ENCODE measurements at regions not wholly inside any gene's neighbourhood (a gene's known extent, or its start where the extent isn't known, plus 50 kb on each side); places are given as distances from the start of the nearest gene placed in this dataset.

DNA sequence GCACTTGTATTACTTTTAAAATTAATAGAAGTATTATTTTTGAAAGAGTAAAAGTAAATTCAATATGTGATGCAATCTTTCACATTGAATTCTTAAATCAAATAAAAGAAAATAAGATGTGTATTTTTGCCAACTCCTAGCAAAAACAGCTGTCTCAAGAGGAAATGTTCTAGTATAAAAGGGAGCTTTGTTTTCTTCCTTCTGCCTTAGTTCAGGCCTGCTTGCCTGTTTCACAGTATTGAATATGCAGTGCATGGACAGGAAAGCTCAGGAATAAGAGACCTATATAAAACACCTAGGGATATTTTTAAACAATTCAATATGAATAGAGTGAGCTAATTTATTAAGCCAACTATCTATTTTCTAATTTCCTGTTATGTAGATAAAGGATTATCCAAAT lies 294.8 kb upstream of the G2E3 start:
- no peak overlapping the region for H3K27ac ChIP-seq
- H3K4me3 ChIP-seq = no peak overlapping the region
- H3K36me3 ChIP-seq = no peaks in the 10 kb centered on the region
- no peaks in the 10 kb centered on the region for H3K9me3 ChIP-seq
- DNase-seq = no peak
- no peaks in the 10 kb centered on the region for H3K27me3 ChIP-seq
- TF ChIP-seq EP300 (IDR thresholded peaks at IDR 0.05) = no peak
- TF ChIP-seq POLR2A (IDR thresholded peaks at IDR 0.05) = no peak
- TF ChIP-seq, protein P1, sequence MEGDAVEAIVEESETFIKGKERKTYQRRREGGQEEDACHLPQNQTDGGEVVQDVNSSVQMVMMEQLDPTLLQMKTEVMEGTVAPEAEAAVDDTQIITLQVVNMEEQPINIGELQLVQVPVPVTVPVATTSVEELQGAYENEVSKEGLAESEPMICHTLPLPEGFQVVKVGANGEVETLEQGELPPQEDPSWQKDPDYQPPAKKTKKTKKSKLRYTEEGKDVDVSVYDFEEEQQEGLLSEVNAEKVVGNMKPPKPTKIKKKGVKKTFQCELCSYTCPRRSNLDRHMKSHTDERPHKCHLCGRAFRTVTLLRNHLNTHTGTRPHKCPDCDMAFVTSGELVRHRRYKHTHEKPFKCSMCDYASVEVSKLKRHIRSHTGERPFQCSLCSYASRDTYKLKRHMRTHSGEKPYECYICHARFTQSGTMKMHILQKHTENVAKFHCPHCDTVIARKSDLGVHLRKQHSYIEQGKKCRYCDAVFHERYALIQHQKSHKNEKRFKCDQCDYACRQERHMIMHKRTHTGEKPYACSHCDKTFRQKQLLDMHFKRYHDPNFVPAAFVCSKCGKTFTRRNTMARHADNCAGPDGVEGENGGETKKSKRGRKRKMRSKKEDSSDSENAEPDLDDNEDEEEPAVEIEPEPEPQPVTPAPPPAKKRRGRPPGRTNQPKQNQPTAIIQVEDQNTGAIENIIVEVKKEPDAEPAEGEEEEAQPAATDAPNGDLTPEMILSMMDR (IDR thresholded peaks at IDR 0.05) = no peak
- intact Hi-C loops (cut with DNase I) = no loop called here
- H3K4me1 ChIP-seq (ENCODE audit: insufficient read depth) = no peaks in the 10 kb centered on the region

GRCh38 chr14:30266290-30266689 lies 292.7 kb upstream of the G2E3 start:
- 86 to 93% (median 89%) methylated on average over 3 of the region's 3 CpGs for WGBS, 3 donors
- Histone ChIP-seq H3K27ac (no peak overlapping the region), H3K4me3 (no peak overlapping the region), H3K36me3 (no peaks in the 10 kb centered on the region), H3K9me3 (no peaks in the 10 kb centered on the region), H3K27me3 (no peaks in the 10 kb centered on the region), H3K4me1 (ENCODE audit: insufficient read depth) (no peaks in the 10 kb centered on the region)
- DNase-seq = no peak
- intact Hi-C loops (cut with DNase I) = no loop called here
- TF ChIP-seq POLR2A (IDR thresholded peaks at IDR 0.05) (no peak), EP300 (IDR thresholded peaks at IDR 0.05) (no peak)
- TF ChIP-seq, protein P1 (IDR thresholded peaks at IDR 0.05) = no peak

GRCh38 chr14:30267141-30267540 lies 291.8 kb upstream of the G2E3 start:
- Histone ChIP-seq H3K9me3 (no peaks in the 10 kb centered on the region), H3K27ac (no peak overlapping the region), H3K4me3 (no peak overlapping the region), H3K36me3 (no peaks in the 10 kb centered on the region), H3K4me1 (ENCODE audit: insufficient read depth) (no peaks in the 10 kb centered on the region), H3K27me3 (no peaks in the 10 kb centered on the region)
- TF ChIP-seq, protein P1 (IDR thresholded peaks at IDR 0.05) = no peak
- TF ChIP-seq EP300 (IDR thresholded peaks at IDR 0.05) (no peak), POLR2A (IDR thresholded peaks at IDR 0.05) (no peak)
- intact Hi-C loops (cut with DNase I) = no loop called here
- no peak for DNase-seq
- 76 to 94% (median 76%) methylated on average over 1 of the region's 1 CpG for WGBS, 3 donors

GRCh38 chr14:30270200-30271161 lies 288.5 kb upstream of the G2E3 start:
- no peak for TF ChIP-seq POLR2A (IDR thresholded peaks at IDR 0.05)
- TF ChIP-seq, protein P1 (IDR thresholded peaks at IDR 0.05) = peak in 1 of 3 donors; percentile 39
- Histone ChIP-seq H3K4me1 (ENCODE audit: insufficient read depth) (no peaks in the 10 kb centered on the region), H3K4me3 (no peak overlapping the region), H3K9me3 (no peaks in the 10 kb centered on the region), H3K36me3 (no peaks in the 10 kb centered on the region), H3K27me3 (no peaks in the 10 kb centered on the region), H3K27ac (no peak overlapping the region)
- WGBS, 3 donors = 39 to 49% (median 47%) methylated on average over 29 of the region's 29 CpGs
- peak; percentile 58 to 76 (median 64) for DNase-seq
- intact Hi-C loops (cut with DNase I) = no loop called here

All from ovary (tissue), 7 donors.